HEK293 (cell line): ENCODE measurements at regions not wholly inside any gene's neighbourhood (a gene's known extent, or its start where the extent isn't known, plus 50 kb on each side); places are given as distances from the start of the nearest gene placed in this dataset.

Source experiments
- CTCF ChIA-PET: fragments of 350-600 bp; formaldehyde crosslinking; extraction: SDS; loops from one replicate; lab custom pipeline; 2021; ENCODE audit warnings: antibody characterized with exemption; lab: Yijun Ruan, JAX
- POLR2A ChIA-PET: fragments of 300-600 bp; formaldehyde crosslinking; extraction: SDS; loops from one replicate; lab custom pipeline; 2020; ENCODE audit warnings: antibody characterized with exemption, inconsistent platforms; lab: Yijun Ruan, JAX
- H3K27ac ChIP-seq: fragments of 200-500 bp; sonication (Bioruptor generic); 2 replicates; pipeline ENCODE4 v1.5.1; 2014; ENCODE audit warnings: low read depth, low read length, control low read depth, inconsistent platforms; ENCODE audit errors: extremely low read depth
- H3K36me3 ChIP-seq, 2 experiments: fragments of 200-500 bp in 1 of 2; sonication (Bioruptor generic) in 1 of 2; 1 replicate in 1 of 2; 2 replicates in 1 of 2; pipeline ENCODE4 v1.5.1; 2014 to 2017; ENCODE audit warnings: inconsistent platforms in 2 of 2, low read length in 2 of 2; ENCODE audit not compliant: control insufficient read depth in 2 of 2, insufficient read depth in 1 of 2
- H3K4me1 ChIP-seq: fragments of 200-500 bp; sonication (Bioruptor generic); 2 replicates; pipeline ENCODE4 v1.5.1; 2014; ENCODE audit warnings: mild to moderate bottlenecking, low read length, inconsistent platforms; ENCODE audit not compliant: control insufficient read depth, insufficient read depth
- H3K4me3 ChIP-seq: 2 replicates; pipeline ENCODE4 v1.5.1; 2011; ENCODE audit warnings: low read depth, mild to moderate bottlenecking, control low read depth, low read length, moderate library complexity
- H3K9me3 ChIP-seq: fragments of 200-500 bp; sonication (Bioruptor generic); 2 replicates; pipeline ENCODE4 v1.5.1; 2014; ENCODE audit warnings: low read depth, low read length, inconsistent platforms; ENCODE audit not compliant: control insufficient read depth, insufficient read depth
- GLI4 ChIP-seq: fragments of 450-650 bp; formaldehyde crosslinking; IDR thresholded peaks from 2 replicates; pipeline ENCODE4 v1.5.1; 2016; ENCODE audit warnings: missing biosample characterization, missing genetic modification characterization
- MYNN ChIP-seq: fragments of 450-650 bp; formaldehyde crosslinking; IDR thresholded peaks from 2 replicates; pipeline ENCODE4 v1.5.1; 2016; ENCODE audit warnings: missing biosample characterization, missing genetic modification characterization, borderline replicate concordance
- SCRT1 ChIP-seq: fragments of 450-650 bp; formaldehyde crosslinking; IDR thresholded peaks from 2 replicates; pipeline ENCODE4 v1.5.1; 2016; ENCODE audit warnings: missing biosample characterization, missing genetic modification characterization, borderline replicate concordance
- SCRT2 ChIP-seq: fragments of 450-650 bp; formaldehyde crosslinking; IDR thresholded peaks from 2 replicates; pipeline ENCODE4 v1.5.1; 2016; ENCODE audit warnings: missing biosample characterization, missing genetic modification characterization
- ZBTB11 ChIP-seq: fragments of 450-650 bp; formaldehyde crosslinking; conservative IDR thresholded peaks from 2 replicates; pipeline ENCODE4 v1.5.1; 2016; ENCODE audit warnings: low read depth, missing biosample characterization, missing genetic modification characterization
- ZBTB17 ChIP-seq: fragments of 450-650 bp; formaldehyde crosslinking; IDR thresholded peaks from 2 replicates; pipeline ENCODE4 v1.5.1; 2016; ENCODE audit warnings: missing biosample characterization, missing genetic modification characterization
- ZBTB20 ChIP-seq: fragments of 450-650 bp; formaldehyde crosslinking; IDR thresholded peaks from 2 replicates; pipeline ENCODE4 v1.5.1; 2016; ENCODE audit warnings: missing biosample characterization, missing genetic modification characterization
- ZNF155 ChIP-seq: fragments of 450-650 bp; formaldehyde crosslinking; IDR thresholded peaks from 2 replicates; pipeline ENCODE4 v1.5.1; 2016; ENCODE audit warnings: missing biosample characterization, missing genetic modification characterization
- ZNF169 ChIP-seq: fragments of 450-650 bp; formaldehyde crosslinking; IDR thresholded peaks from 2 replicates; pipeline ENCODE4 v1.5.1; 2016; ENCODE audit warnings: missing biosample characterization, missing genetic modification characterization
- ZNF19 ChIP-seq: fragments of 450-650 bp; formaldehyde crosslinking; IDR thresholded peaks from 2 replicates; pipeline ENCODE4; 2016; ENCODE audit warnings: missing biosample characterization, missing genetic modification characterization, low read depth
- ZNF211 ChIP-seq: fragments of 450-650 bp; formaldehyde crosslinking; IDR thresholded peaks from 2 replicates; pipeline ENCODE4 v1.5.1; 2016; ENCODE audit warnings: low read depth, missing biosample characterization, missing genetic modification characterization
- ZNF214 ChIP-seq: fragments of 450-650 bp; formaldehyde crosslinking; IDR thresholded peaks from 2 replicates; pipeline ENCODE4 v1.5.1; 2017; ENCODE audit warnings: missing biosample characterization, mild to moderate bottlenecking, missing genetic modification characterization, borderline replicate concordance
- ZNF248 ChIP-seq: fragments of 450-650 bp; formaldehyde crosslinking; IDR thresholded peaks from 2 replicates; pipeline ENCODE4 v1.5.1; 2017; ENCODE audit warnings: missing biosample characterization, missing genetic modification characterization
- ZNF311 ChIP-seq: fragments of 450-650 bp; formaldehyde crosslinking; IDR thresholded peaks from 2 replicates; pipeline ENCODE4 v1.5.1; 2017; ENCODE audit warnings: missing biosample characterization, missing genetic modification characterization, borderline replicate concordance
- ZNF341 ChIP-seq: fragments of 450-650 bp; formaldehyde crosslinking; IDR thresholded peaks from 2 replicates; pipeline ENCODE4; 2016; ENCODE audit warnings: low read depth, missing biosample characterization, missing genetic modification characterization
- ZNF423 ChIP-seq: fragments of 450-650 bp; formaldehyde crosslinking; IDR thresholded peaks from 2 replicates; pipeline ENCODE4 v1.5.1; 2016; ENCODE audit warnings: missing biosample characterization, missing genetic modification characterization
- ZNF48 ChIP-seq: fragments of 450-650 bp; formaldehyde crosslinking; IDR thresholded peaks from 2 replicates; pipeline ENCODE4 v1.5.1; 2016; ENCODE audit warnings: missing biosample characterization, missing genetic modification characterization
- ZNF530 ChIP-seq: fragments of 450-650 bp; formaldehyde crosslinking; IDR thresholded peaks from 2 replicates; pipeline ENCODE4 v1.5.1; 2016; ENCODE audit warnings: low read depth, missing biosample characterization, missing genetic modification characterization
- TF ChIP-seq, protein P1 (sequence below): fragments of 450-650 bp; formaldehyde crosslinking; IDR thresholded peaks from 2 replicates; pipeline ENCODE4 v1.5.1; 2016; ENCODE audit warnings: missing biosample characterization, missing genetic modification characterization, borderline replicate concordance
- TF ChIP-seq, protein P2 (sequence below): fragments of 450-650 bp; IDR thresholded peaks from 2 replicates; pipeline ENCODE4 v1.5.1; 2018; ENCODE audit warnings: missing biosample characterization, mild to moderate bottlenecking, missing genetic modification characterization

- TF ChIP-seq, protein P1, sequence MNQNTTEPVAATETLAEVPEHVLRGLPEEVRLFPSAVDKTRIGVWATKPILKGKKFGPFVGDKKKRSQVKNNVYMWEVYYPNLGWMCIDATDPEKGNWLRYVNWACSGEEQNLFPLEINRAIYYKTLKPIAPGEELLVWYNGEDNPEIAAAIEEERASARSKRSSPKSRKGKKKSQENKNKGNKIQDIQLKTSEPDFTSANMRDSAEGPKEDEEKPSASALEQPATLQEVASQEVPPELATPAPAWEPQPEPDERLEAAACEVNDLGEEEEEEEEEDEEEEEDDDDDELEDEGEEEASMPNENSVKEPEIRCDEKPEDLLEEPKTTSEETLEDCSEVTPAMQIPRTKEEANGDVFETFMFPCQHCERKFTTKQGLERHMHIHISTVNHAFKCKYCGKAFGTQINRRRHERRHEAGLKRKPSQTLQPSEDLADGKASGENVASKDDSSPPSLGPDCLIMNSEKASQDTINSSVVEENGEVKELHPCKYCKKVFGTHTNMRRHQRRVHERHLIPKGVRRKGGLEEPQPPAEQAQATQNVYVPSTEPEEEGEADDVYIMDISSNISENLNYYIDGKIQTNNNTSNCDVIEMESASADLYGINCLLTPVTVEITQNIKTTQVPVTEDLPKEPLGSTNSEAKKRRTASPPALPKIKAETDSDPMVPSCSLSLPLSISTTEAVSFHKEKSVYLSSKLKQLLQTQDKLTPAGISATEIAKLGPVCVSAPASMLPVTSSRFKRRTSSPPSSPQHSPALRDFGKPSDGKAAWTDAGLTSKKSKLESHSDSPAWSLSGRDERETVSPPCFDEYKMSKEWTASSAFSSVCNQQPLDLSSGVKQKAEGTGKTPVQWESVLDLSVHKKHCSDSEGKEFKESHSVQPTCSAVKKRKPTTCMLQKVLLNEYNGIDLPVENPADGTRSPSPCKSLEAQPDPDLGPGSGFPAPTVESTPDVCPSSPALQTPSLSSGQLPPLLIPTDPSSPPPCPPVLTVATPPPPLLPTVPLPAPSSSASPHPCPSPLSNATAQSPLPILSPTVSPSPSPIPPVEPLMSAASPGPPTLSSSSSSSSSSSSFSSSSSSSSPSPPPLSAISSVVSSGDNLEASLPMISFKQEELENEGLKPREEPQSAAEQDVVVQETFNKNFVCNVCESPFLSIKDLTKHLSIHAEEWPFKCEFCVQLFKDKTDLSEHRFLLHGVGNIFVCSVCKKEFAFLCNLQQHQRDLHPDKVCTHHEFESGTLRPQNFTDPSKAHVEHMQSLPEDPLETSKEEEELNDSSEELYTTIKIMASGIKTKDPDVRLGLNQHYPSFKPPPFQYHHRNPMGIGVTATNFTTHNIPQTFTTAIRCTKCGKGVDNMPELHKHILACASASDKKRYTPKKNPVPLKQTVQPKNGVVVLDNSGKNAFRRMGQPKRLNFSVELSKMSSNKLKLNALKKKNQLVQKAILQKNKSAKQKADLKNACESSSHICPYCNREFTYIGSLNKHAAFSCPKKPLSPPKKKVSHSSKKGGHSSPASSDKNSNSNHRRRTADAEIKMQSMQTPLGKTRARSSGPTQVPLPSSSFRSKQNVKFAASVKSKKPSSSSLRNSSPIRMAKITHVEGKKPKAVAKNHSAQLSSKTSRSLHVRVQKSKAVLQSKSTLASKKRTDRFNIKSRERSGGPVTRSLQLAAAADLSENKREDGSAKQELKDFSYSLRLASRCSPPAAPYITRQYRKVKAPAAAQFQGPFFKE, result no peak
- no peak for TF ChIP-seq ZBTB17 (tag by site-specific recombination)
- no peak for TF ChIP-seq ZNF19
- no peak for TF ChIP-seq ZNF423 (tag by site-specific recombination)
- TF ChIP-seq, protein P2, sequence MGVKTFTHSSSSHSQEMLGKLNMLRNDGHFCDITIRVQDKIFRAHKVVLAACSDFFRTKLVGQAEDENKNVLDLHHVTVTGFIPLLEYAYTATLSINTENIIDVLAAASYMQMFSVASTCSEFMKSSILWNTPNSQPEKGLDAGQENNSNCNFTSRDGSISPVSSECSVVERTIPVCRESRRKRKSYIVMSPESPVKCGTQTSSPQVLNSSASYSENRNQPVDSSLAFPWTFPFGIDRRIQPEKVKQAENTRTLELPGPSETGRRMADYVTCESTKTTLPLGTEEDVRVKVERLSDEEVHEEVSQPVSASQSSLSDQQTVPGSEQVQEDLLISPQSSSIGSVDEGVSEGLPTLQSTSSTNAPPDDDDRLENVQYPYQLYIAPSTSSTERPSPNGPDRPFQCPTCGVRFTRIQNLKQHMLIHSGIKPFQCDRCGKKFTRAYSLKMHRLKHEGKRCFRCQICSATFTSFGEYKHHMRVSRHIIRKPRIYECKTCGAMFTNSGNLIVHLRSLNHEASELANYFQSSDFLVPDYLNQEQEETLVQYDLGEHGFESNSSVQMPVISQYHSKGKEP (tag by site-specific recombination), result no peak
- TF ChIP-seq ZNF169 (tag by site-specific recombination), result no peak
Observed at GRCh38 chr6:165010556-165011535, 298.6 kb downstream of the C6orf118 start (continued).

- POLR2A ChIA-PET, result interaction anchor here (0.7 kb wide), 1 partner anchor 154 kb away, joined by 3 read pairs; no protein-coding TSS in a partner anchor
- Histone ChIP-seq H3K9me3 (no peaks in the 10 kb centered on the region), H3K36me3 (no peaks in the 10 kb centered on the region), H3K27ac (no peak overlapping the region), H3K4me1 (no peaks in the 10 kb centered on the region)
- TF ChIP-seq ZNF341 (tag by site-specific recombination) (no peak), ZBTB20 (tag by site-specific recombination) (no peak), ZBTB17 (tag by site-specific recombination) (no peak), ZNF530 (tag by site-specific recombination) (no peak), ZNF48 (tag by site-specific recombination) (no peak), ZNF311 (tag by site-specific recombination) (no peak), ZNF248 (tag by site-specific recombination) (no peak), ZNF155 (no peak), SCRT1 (tag by site-specific recombination) (no peak), ZNF214 (tag by site-specific recombination) (no peak), ZBTB11 (tag by site-specific recombination) (no peak), GLI4 (no peak), ZNF211 (tag by site-specific recombination) (no peak), SCRT2 (tag by site-specific recombination) (no peak), MYNN (tag by site-specific recombination) (no peak)
- TF ChIP-seq, all 188 proteins: peak for 0
- CTCF ChIA-PET, result no interaction called here
- H3K4me3 ChIP-seq, result no peak overlapping the region
Observed at GRCh38 chr6:165008971-165009370, 300.4 kb downstream of the C6orf118 start.
